ENCODE measurements at regions not wholly inside any gene's neighbourhood (a gene's known extent, or its start where the extent isn't known, plus 50 kb on each side); places are given as distances from the start of the nearest gene placed in this dataset.

DNA sequence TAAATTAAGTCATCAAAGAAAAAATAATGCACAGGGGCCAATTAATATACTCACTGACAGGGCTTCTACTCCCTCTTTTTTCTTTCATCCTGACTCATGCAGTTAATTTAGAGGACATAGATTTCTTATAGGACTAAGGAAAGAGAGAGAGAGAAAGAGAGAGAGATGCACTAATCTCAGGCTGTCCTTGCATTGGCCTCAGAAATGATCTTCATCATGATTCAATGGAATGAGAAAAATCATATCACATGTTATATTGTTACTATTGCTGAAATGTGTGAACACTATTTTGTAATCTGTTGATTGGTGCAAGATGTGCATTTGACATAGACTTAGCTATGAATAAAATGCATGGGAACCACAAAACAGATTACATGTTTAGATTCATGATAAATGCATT is 608.3 kb upstream of the NUDT12 start:
- Histone ChIP-seq H3K9me1 (replicated peaks; ENCODE audit: control insufficient read depth, extremely low read depth, insufficient read depth, low read length) (no peaks in the 10 kb centered on the region), H4K20me1 (replicated peaks; ENCODE audit: control insufficient read depth, extremely low read depth, insufficient read depth, low read length) (no peaks in the 10 kb centered on the region), H3K4me1 (ENCODE audit: control insufficient read depth, extremely low read depth, insufficient read depth, low read length) (no peaks in the 10 kb centered on the region), H2AFZ (ENCODE audit: low read depth, low read length) (no peak overlapping the region), H3K27ac (ENCODE audit: insufficient read depth, low read depth, low read length) (no peak overlapping the region), H3K9ac (replicated peaks; ENCODE audit: extremely low read depth, insufficient read depth, low read length) (no peak overlapping the region), H3K36me3 (ENCODE audit: control insufficient read depth in 2 of 2, extremely low read depth in 1 of 2, insufficient read depth in 2 of 2, low read length in 2 of 2) (no peaks in the 10 kb centered on the region), H3K27me3 (ENCODE audit: control insufficient read depth in 2 of 2, insufficient read depth in 2 of 2, low read length in 2 of 2) (no peaks in the 10 kb centered on the region), H3K4me2 (ENCODE audit: insufficient read depth, low read length) (no peak overlapping the region), H3K9me3 (replicated peaks; ENCODE audit: control insufficient read depth, insufficient read depth, low read length) (no peaks in the 10 kb centered on the region), H3K4me3 (replicated peaks in 1 of 3; ENCODE audit: insufficient read depth in 1 of 3, low read depth in 1 of 3, low read length in 3 of 3) (no peak overlapping the region), H3K79me2 (ENCODE audit: control insufficient read depth, insufficient read depth, low read length) (no peaks in the 10 kb centered on the region)
- CTCF ChIA-PET = interaction anchor here (1.0 to 1.5 kb wide), 3 partner anchors 8 to 584 kb away, joined by 3 to 9 read pairs (median 3); no protein-coding TSS in a partner anchor
- intact Hi-C loops (cut with micrococcal nuclease) (no loop called here), dilution Hi-C loops (cut with MboI; ENCODE audit: extremely low pct_ligation_motif_present, low sequenced_read_pairs) (no loop called here)
- BruUV-seq (replicated peaks) = no TSS peak
- no peak for FAIRE-seq
- TF ChIP-seq FOS (IDR thresholded peaks at IDR 0.05; ENCODE audit: borderline replicate concordance, insufficient read depth, low read length) = no peak
- no peak for TF ChIP-seq POLR2A (IDR thresholded peaks at IDR 0.05; ENCODE audit: low read depth, low read length)
- no peak for TF ChIP-seq GATA2 (IDR thresholded peaks at IDR 0.05; ENCODE audit: insufficient read depth, insufficient read length, low read depth, low read length)
- TF ChIP-seq POLR2AphosphoS5 (IDR thresholded peaks at IDR 0.05; ENCODE audit: insufficient read depth, low read depth, low read length) = no peak
- TF ChIP-seq, protein P1, sequence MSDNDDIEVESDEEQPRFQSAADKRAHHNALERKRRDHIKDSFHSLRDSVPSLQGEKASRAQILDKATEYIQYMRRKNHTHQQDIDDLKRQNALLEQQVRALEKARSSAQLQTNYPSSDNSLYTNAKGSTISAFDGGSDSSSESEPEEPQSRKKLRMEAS (IDR thresholded peaks at IDR 0.05; ENCODE audit: insufficient read depth, insufficient read length) = no peak
- no peak for TF ChIP-seq EZH2 (IDR thresholded peaks at IDR 0.05; ENCODE audit: borderline replicate concordance, low read depth, low read length, severe bottlenecking)
- TF ChIP-seq JUN (IDR thresholded peaks at IDR 0.05; ENCODE audit: borderline replicate concordance, insufficient read depth, insufficient read length, low read depth) = no peak
- TF ChIP-seq MYC (IDR thresholded peaks at IDR 0.05; ENCODE audit: low read depth, low read length) = no peak
- TF ChIP-seq, protein P2, sequence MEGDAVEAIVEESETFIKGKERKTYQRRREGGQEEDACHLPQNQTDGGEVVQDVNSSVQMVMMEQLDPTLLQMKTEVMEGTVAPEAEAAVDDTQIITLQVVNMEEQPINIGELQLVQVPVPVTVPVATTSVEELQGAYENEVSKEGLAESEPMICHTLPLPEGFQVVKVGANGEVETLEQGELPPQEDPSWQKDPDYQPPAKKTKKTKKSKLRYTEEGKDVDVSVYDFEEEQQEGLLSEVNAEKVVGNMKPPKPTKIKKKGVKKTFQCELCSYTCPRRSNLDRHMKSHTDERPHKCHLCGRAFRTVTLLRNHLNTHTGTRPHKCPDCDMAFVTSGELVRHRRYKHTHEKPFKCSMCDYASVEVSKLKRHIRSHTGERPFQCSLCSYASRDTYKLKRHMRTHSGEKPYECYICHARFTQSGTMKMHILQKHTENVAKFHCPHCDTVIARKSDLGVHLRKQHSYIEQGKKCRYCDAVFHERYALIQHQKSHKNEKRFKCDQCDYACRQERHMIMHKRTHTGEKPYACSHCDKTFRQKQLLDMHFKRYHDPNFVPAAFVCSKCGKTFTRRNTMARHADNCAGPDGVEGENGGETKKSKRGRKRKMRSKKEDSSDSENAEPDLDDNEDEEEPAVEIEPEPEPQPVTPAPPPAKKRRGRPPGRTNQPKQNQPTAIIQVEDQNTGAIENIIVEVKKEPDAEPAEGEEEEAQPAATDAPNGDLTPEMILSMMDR (IDR thresholded peaks at IDR 0.05; ENCODE audit: extremely low read depth in 1 of 2, insufficient read depth in 1 of 2, low read depth in 1 of 2, low read length in 2 of 2) = no peak
- POLR2A ChIA-PET = no interaction called here
- no peak for DNase-seq (ENCODE audit: low read depth, low spot score)

Measured in endothelial cell of umbilical vein (primary cell).